SK-N-MC (cell line): ENCODE measurements at regions not wholly inside any gene's neighbourhood (a gene's known extent, or its start where the extent isn't known, plus 50 kb on each side); places are given as distances from the start of the nearest gene placed in this dataset.

Experiments used
- EZH2 ChIP-seq: fragments of 200-600 bp; sonication (generic); IDR thresholded peaks from one replicate; pipeline ENCODE4 v1.6.1; 2017; ENCODE audit warnings: antibody characterized with exemption
- POLR2AphosphoS5 ChIP-seq: IDR thresholded peaks from 2 replicates; pipeline ENCODE4 v1.6.1; 2012; ENCODE audit warnings: mild to moderate bottlenecking, low read depth, low read length, borderline replicate concordance

GRCh38 chr9:27659571-27659970 lies 86.3 kb upstream of the C9orf72 start:
- no peak for TF ChIP-seq POLR2AphosphoS5
- TF ChIP-seq EZH2: no peak
